Mesodermal cell (in vitro differentiated cells): ENCODE measurements at regions not wholly inside any gene's neighbourhood (a gene's known extent, or its start where the extent isn't known, plus 50 kb on each side); places are given as distances from the start of the nearest gene placed in this dataset.
"Not testable (repeated sequence)": the region's sequence is repeated elsewhere in the genome, so short reads cannot be mapped to it uniquely, and the experiment has no call there.

Source experiments
- H3K27ac ChIP-seq: 2 replicates; pipeline ENCODE4 v1.7.0; 2013; ENCODE audit warnings: mild to moderate bottlenecking, low read depth, low read length, moderate library complexity; ENCODE audit not compliant: severe bottlenecking
- H3K36me3 ChIP-seq: 2 replicates; pipeline ENCODE4 v1.7.1; 2013; ENCODE audit warnings: mild to moderate bottlenecking, low read length, moderate library complexity; ENCODE audit not compliant: control insufficient read depth, insufficient read depth
- H3K4me1 ChIP-seq: one replicate; pipeline ENCODE4 v1.7.1; 2013; ENCODE audit warnings: mild to moderate bottlenecking, low read length; ENCODE audit not compliant: insufficient read depth, control insufficient read depth, poor library complexity, severe bottlenecking
- H3K4me3 ChIP-seq: 2 replicates; pipeline ENCODE4 v1.7.0; 2013; ENCODE audit warnings: low read length, control low read depth, mild to moderate bottlenecking; ENCODE audit not compliant: insufficient read depth, poor library complexity, severe bottlenecking; ENCODE audit errors: extremely low read depth
- H3K9me3 ChIP-seq: 2 replicates; pipeline ENCODE4 v1.7.1; 2013; ENCODE audit warnings: mild to moderate bottlenecking, low read length, moderate library complexity; ENCODE audit not compliant: control insufficient read depth
- WGBS, 2 experiments: methylation state at CpG; one replicate each; pipeline ENCODE4 v1.1.5; 2013; ENCODE audit warnings: missing lambda C conversion rate in 2 of 2; ENCODE audit not compliant: insufficient coverage in 2 of 2; 5-methylcytosine and 5-hydroxymethylcytosine counted together

GRCh38 chr18:43341014-43341413 is 63.7 kb upstream of the SYT4 start:
- 95 to 100% methylated on average over 3 of the region's 3 CpGs for WGBS, 2 experiments
- H3K36me3 ChIP-seq = no peaks in the 10 kb centered on the region
- no peaks in the 10 kb centered on the region for H3K4me1 ChIP-seq
- no peak overlapping the region for H3K27ac ChIP-seq
- H3K9me3 ChIP-seq = no peaks in the 10 kb centered on the region
- no peak overlapping the region for H3K4me3 ChIP-seq

- Histone ChIP-seq H3K27ac (no peak overlapping the region), H3K4me3 (no peak overlapping the region), H3K36me3 (no peaks in the 10 kb centered on the region), H3K4me1 (no peaks in the 10 kb centered on the region), H3K9me3 (no peaks in the 10 kb centered on the region)
- 85 to 100% methylated on average over 1 of the region's 1 CpG for WGBS, 2 experiments
These were observed 72.9 kb upstream of the SYT4 start for GRCh38 chr18:43350176-43350575.

GRCh38 chr18:43364535-43364934 is 87.2 kb upstream of the SYT4 start:
- H3K4me3 ChIP-seq = no peak overlapping the region
- no peaks in the 10 kb centered on the region for H3K9me3 ChIP-seq
- no peak overlapping the region for H3K27ac ChIP-seq
- H3K4me1 ChIP-seq = no peaks in the 10 kb centered on the region
- no peaks in the 10 kb centered on the region for H3K36me3 ChIP-seq

GRCh38 chr18:43367895-43368294 is 90.6 kb upstream of the SYT4 start:
- Histone ChIP-seq H3K27ac (no peak overlapping the region), H3K36me3 (no peaks in the 10 kb centered on the region), H3K4me1 (no peaks in the 10 kb centered on the region), H3K4me3 (no peak overlapping the region), H3K9me3 (no peaks in the 10 kb centered on the region)
- no CpG with 5 or more reads among the region's 2 CpGs for WGBS, 2 experiments

- not testable (repeated sequence) for H3K27ac ChIP-seq, H3K9me3 ChIP-seq, H3K4me1 ChIP-seq, H3K4me3 ChIP-seq, H3K36me3 ChIP-seq
- WGBS, 2 experiments = 79 to 95% methylated on average over 5 of the region's 5 CpGs
These were observed 92.0 kb upstream of the SYT4 start for GRCh38 chr18:43369311-43369710.

- Histone ChIP-seq H3K36me3 (no peaks in the 10 kb centered on the region), H3K4me3 (no peak overlapping the region), H3K27ac (no peak overlapping the region), H3K4me1 (no peaks in the 10 kb centered on the region), H3K9me3 (no peaks in the 10 kb centered on the region)
- WGBS, 2 experiments = 100% methylated on average over 1 of the region's 1 CpG
These were observed 95.5 kb upstream of the SYT4 start for GRCh38 chr18:43372773-43373172.

GRCh38 chr18:43380104-43380672 is 102.9 kb upstream of the SYT4 start:
- H3K27ac ChIP-seq = no peak overlapping the region
- no peaks in the 10 kb centered on the region for H3K4me1 ChIP-seq
- no peaks in the 10 kb centered on the region for H3K36me3 ChIP-seq
- 96 to 100% methylated on average over 1 to 3 of the region's 4 CpGs for WGBS, 2 experiments
- no peak overlapping the region for H3K4me3 ChIP-seq
- no peaks in the 10 kb centered on the region for H3K9me3 ChIP-seq

GRCh38 chr18:43382641-43383403 is 105.5 kb upstream of the SYT4 start:
- no peaks in the 10 kb centered on the region for H3K4me1 ChIP-seq
- no peak overlapping the region for H3K4me3 ChIP-seq
- no peaks in the 10 kb centered on the region for H3K9me3 ChIP-seq
- 86% methylated on average over 1 of the region's 4 CpGs; no CpG with 5 or more reads in 1 of the 2 experiments for WGBS, 2 experiments
- H3K36me3 ChIP-seq = no peaks in the 10 kb centered on the region
- H3K27ac ChIP-seq = no peak overlapping the region

GRCh38 chr18:43389163-43389562 is 111.9 kb upstream of the SYT4 start:
- no peak overlapping the region for H3K4me3 ChIP-seq

GRCh38 chr18:43392168-43392567 is 114.9 kb upstream of the SYT4 start:
- H3K27ac ChIP-seq = no peak overlapping the region
- no peaks in the 10 kb centered on the region for H3K9me3 ChIP-seq
- no peaks in the 10 kb centered on the region for H3K36me3 ChIP-seq
- WGBS, 2 experiments = no CpG with 5 or more reads among the region's 3 CpGs
- H3K4me3 ChIP-seq = no peak overlapping the region
- H3K4me1 ChIP-seq = no peaks in the 10 kb centered on the region

More at GRCh38 chr18:43389163-43389562, 111.9 kb upstream of the SYT4 start:
- Histone ChIP-seq H3K4me1 (no peaks in the 10 kb centered on the region), H3K27ac (no peak overlapping the region), H3K9me3 (no peaks in the 10 kb centered on the region), H3K36me3 (no peaks in the 10 kb centered on the region)
- 63 to 83% methylated on average over 1 to 2 of the region's 2 CpGs for WGBS, 2 experiments

GRCh38 chr18:43393174-43393573 is 115.9 kb upstream of the SYT4 start:
- Histone ChIP-seq H3K9me3 (no peaks in the 10 kb centered on the region), H3K4me3 (no peak overlapping the region), H3K27ac (no peak overlapping the region), H3K36me3 (no peaks in the 10 kb centered on the region), H3K4me1 (no peaks in the 10 kb centered on the region)
- WGBS, 2 experiments = no CpG with 5 or more reads among the region's 2 CpGs
